Adrenal gland (tissue), 9 donors: ENCODE measurements at regions not wholly inside any gene's neighbourhood (a gene's known extent, or its start where the extent isn't known, plus 50 kb on each side); places are given as distances from the start of the nearest gene placed in this dataset.

Experiments
- DNase-seq, 7 donors: peaks; one replicate each; pipeline ENCODE4 v3.0.0-alpha.2; 2019 to 2020
- H3K27ac ChIP-seq, 5 donors: fragments of 200-600 bp; sonication (generic) in 4 of 5; 1 replicate in 3 of 5; 2 replicates in 2 of 5; pipeline versions ENCODE4 v1.5.1 to v1.8.0; 2016 to 2020; ENCODE audit warnings: mild to moderate bottlenecking in 1 of 5
- H3K27me3 ChIP-seq: fragments of 200-600 bp; 2 replicates; pipeline ENCODE4 v1.8.0; 2021
- H3K36me3 ChIP-seq, 2 donors: fragments of 200-600 bp; replicated peaks in 1 of 2; 1 replicate in 1 of 2; 2 replicates in 1 of 2; pipeline versions ENCODE4 v1.5.1 to v1.8.0; 2018 to 2022
- H3K4me1 ChIP-seq, 2 donors: fragments of 200-600 bp; replicated peaks in 1 of 2; 1 replicate in 1 of 2; 2 replicates in 1 of 2; pipeline versions ENCODE4 v1.5.1 to v1.8.0; 2018 to 2021
- H3K4me3 ChIP-seq, 4 donors: fragments of 200-600 bp; sonication (generic) in 3 of 4; one replicate each; pipeline ENCODE4 v1.5.1; 2016 to 2018
- H3K9me3 ChIP-seq, 3 donors: fragments of 200-600 bp; sonication (generic) in 1 of 3; replicated peaks in 1 of 3; 1 replicate in 2 of 3; 2 replicates in 1 of 3; pipeline versions ENCODE4 v1.5.1 to v1.8.0; 2016 to 2021
- CTCF ChIP-seq, 6 experiments: fragments of 450-650 bp in 4 of 6; fragments of 200-600 bp in 2 of 6; sonication (generic) in 1 of 6; IDR thresholded peaks; 1 replicate in 5 of 6; 2 replicates in 1 of 6; pipeline versions ENCODE4 v1.5.1 to v1.8.0; 2016 to 2021; ENCODE audit warnings: antibody characterized with exemption in 6 of 6, mild to moderate bottlenecking in 2 of 6, moderate library complexity in 1 of 6
- POLR2A ChIP-seq, 2 donors: fragments of 450-650 bp; IDR thresholded peaks; one replicate each; pipeline ENCODE4 v1.6.1; 2017; ENCODE audit warnings: antibody characterized with exemption in 2 of 2, mild to moderate bottlenecking in 2 of 2, moderate library complexity in 1 of 2
- WGBS, 4 donors: extraction: QIAGEN DNeasy Blood & Tissue Kit in 2 of 4; methylation state at CpG; one replicate each; pipeline versions ENCODE4 v1.1.5 to v1.1.7; 2013 to 2017; 5-methylcytosine and 5-hydroxymethylcytosine counted together
- intact Hi-C, 2 donors: fragments of 100-400 bp; cut with DNase I; formaldehyde crosslinking; loops; one replicate each; pipeline versions ENCODE4 v1.14.1 to v1.15.0; 2022 to 2023
- donor health status: healthy with polysubstance abuse.
- donor health status: Bipolar disorder and iron deficiency.
- donor health status: DM: yes; HTN: yes; CAD: no.
- donor health status: DM: no; HTN: no; CAD: no.
- donor health status: DM: no; HTN: no; CAD: no.

GRCh38 chr21:31413698-31414097 lies 69.6 kb upstream of the TIAM1 start:
- WGBS, 4 donors, result 46 to 77% (median 59%) methylated on average over 9 of the region's 9 CpGs
- no peak overlapping the region for H3K27ac ChIP-seq
- H3K36me3 ChIP-seq, result no peaks in the 10 kb centered on the region
- no peaks in the 10 kb centered on the region for H3K4me1 ChIP-seq
- TF ChIP-seq POLR2A (IDR thresholded peaks at IDR 0.05) (no peak), CTCF (IDR thresholded peaks at IDR 0.05) (no peak)
- intact Hi-C loops, result no loop called here
- no peaks in the 10 kb centered on the region for H3K27me3 ChIP-seq
- no peak for DNase-seq
- H3K4me3 ChIP-seq, result no peak overlapping the region
- H3K9me3 ChIP-seq, result no peaks in the 10 kb centered on the region

- intact Hi-C loops, result no loop called here
- no peak for DNase-seq
- no peaks in the 10 kb centered on the region for H3K27me3 ChIP-seq
- H3K9me3 ChIP-seq, result no peaks in the 10 kb centered on the region
- no peaks in the 10 kb centered on the region for H3K36me3 ChIP-seq
- 46 to 62% (median 54%) methylated on average over 7 of the region's 7 CpGs for WGBS, 4 donors
- H3K4me3 ChIP-seq, result no peak overlapping the region
- no peaks in the 10 kb centered on the region for H3K4me1 ChIP-seq
- TF ChIP-seq CTCF (IDR thresholded peaks at IDR 0.05) (no peak), POLR2A (IDR thresholded peaks at IDR 0.05) (no peak)
- H3K27ac ChIP-seq, result no peak overlapping the region
Observed at GRCh38 chr21:31410499-31411131, 66.6 kb upstream of the TIAM1 start.

GRCh38 chr21:31409831-31410487 lies 65.9 kb upstream of the TIAM1 start:
- Histone ChIP-seq H3K27ac (no peak overlapping the region), H3K27me3 (no peaks in the 10 kb centered on the region), H3K4me1 (no peaks in the 10 kb centered on the region), H3K36me3 (no peaks in the 10 kb centered on the region), H3K9me3 (no peaks in the 10 kb centered on the region), H3K4me3 (no peak overlapping the region)
- no peak for DNase-seq
- intact Hi-C loops, result no loop called here
- WGBS, 4 donors, result 79 to 82% (median 81%) methylated on average over 9 of the region's 9 CpGs
- TF ChIP-seq CTCF (IDR thresholded peaks at IDR 0.05) (no peak), POLR2A (IDR thresholded peaks at IDR 0.05) (no peak)

GRCh38 chr21:31408301-31409088 lies 64.4 kb upstream of the TIAM1 start:
- TF ChIP-seq POLR2A (IDR thresholded peaks at IDR 0.05) (no peak), CTCF (IDR thresholded peaks at IDR 0.05) (no peak)
- H3K4me1 ChIP-seq, result peaks cover 0 to 6% of the 10 kb centered on the region in 2 donors
- no peaks in the 10 kb centered on the region for H3K27me3 ChIP-seq
- 75 to 82% (median 80%) methylated on average over 10 of the region's 10 CpGs for WGBS, 4 donors
- H3K27ac ChIP-seq, result no peak overlapping the region
- H3K36me3 ChIP-seq, result no peaks in the 10 kb centered on the region
- DNase-seq, result no peak
- intact Hi-C loops, result no loop called here
- no peaks in the 10 kb centered on the region for H3K9me3 ChIP-seq
- H3K4me3 ChIP-seq, result no peak overlapping the region
